GM18508 (cell line): ENCODE measurements at regions not wholly inside any gene's neighbourhood (a gene's known extent, or its start where the extent isn't known, plus 50 kb on each side); places are given as distances from the start of the nearest gene placed in this dataset.

Experiments used
- ATAC-seq: cut with Tn5 transposase; IDR thresholded peaks from one replicate; pipeline ENCODE4 v1.9.1; 2021; ENCODE audit warnings: moderate number of reproducible peaks; ENCODE audit not compliant: insufficient read depth, unreplicated experiment

DNA sequence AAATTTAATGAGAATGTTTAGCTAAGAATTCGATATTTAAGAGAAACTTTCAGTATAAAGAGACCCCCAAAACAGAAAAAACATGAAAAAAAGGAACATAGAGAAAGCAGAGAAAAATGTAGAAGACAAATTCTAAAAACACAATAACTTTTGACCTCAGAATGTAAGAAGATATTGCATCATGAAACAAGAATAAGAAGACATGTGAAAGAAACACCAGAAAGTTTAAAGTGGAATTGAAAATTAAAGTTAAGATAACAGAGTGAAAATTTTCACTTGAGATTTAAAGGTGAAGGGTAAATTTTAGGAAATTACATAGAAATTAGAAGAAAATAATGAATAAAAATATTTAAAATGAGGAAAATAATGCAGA lies 78.2 kb upstream of the FAM3C start:
- ATAC-seq, result no peak

DNA sequence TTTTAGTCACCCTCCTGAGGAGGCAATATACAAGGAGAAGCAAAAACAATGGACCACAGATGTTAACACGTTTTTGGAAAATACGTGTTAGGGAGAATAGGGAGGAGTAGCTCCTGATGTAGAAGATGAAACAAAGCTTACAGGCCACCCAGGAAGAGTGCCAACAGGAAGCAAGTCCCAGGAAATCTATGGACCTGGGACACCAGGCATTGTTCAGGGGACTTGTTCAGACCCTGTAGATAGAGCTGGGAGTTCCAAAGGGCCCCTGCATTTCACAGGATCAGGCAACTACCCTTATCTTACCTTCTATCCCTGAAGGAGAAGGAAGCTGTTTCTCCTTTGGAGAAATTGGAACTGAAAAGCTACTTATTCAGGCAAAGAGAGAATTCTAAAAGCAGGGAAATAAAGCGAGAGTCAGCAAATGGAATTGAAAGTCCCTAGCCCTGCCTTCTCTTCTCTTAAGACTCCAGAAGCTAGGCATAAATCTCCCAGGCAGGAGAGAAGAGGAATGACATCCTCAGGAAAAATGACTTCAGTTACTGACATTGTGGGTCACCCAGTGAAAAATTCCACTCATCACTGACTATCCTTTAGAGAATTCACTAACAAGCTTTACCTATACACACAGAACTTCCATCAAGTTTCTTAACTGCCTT lies 77.7 kb upstream of the FAM3C start:
- no peak for ATAC-seq

DNA sequence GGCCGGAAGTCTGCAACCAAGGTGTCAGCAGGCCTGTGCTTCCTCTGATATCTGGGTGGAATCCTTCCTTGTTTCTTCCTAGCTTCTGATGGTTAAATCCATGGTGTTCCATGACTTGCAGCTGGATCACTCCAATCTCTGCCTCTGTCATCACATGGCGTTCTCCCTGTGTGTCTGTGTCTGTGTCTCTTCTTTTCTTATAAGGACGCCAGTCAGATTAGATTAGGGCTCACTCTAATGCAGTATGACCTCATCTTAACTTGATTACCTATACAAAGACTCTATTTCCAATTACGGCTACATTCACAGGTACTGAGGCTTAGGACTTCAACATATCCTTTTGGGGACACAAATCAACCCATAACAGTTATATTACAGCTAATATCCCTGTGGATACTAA lies 70.3 kb upstream of the FAM3C start:
- ATAC-seq, result no peak

DNA sequence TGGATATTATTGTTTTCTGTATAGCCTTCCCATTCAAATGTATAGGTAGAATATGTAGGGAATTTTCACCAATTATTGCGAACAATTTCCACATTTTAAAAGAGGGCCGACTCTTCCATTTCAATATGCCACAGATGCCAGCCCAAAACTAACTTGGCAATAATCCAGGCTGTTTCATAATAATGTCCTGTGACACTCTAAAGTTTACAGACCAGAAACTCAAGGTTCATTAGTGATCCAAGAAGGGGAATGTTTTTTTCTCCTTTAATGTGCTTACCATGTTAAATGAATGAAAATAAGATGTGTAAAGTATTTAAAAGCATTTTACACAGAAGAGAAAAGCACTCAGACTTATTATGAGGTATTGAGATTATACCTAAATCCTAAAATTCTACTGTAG lies 63.0 kb upstream of the FAM3C start:
- no peak for ATAC-seq

DNA sequence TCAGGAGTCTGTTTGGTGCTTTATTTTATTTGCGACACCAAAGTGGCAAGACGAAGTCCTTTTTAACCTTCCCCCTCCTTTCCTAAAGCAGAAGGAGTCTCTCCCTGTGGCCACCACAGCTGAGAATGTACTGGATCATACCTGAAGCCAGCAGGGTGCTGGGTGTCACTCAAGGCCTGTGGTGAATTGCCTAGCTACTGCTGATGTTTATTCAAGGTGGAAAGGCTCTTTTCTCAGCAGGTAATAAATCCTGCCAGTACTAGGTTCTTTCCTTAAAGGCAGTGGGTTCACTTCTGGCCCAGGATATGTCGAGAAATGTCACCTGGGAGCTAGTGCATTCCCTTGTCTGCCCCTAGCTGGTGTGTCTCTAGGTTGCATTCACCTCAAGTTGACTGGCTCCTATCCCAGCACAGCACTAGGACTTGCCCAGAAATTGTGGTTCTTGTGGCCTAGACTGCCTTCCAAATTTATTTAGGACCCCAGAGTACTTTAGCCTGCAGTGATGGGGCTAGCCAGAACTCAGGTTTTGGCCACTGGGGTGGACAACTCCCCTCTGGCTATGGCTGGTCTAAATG lies 60.8 kb upstream of the FAM3C start:
- no peak for ATAC-seq

DNA sequence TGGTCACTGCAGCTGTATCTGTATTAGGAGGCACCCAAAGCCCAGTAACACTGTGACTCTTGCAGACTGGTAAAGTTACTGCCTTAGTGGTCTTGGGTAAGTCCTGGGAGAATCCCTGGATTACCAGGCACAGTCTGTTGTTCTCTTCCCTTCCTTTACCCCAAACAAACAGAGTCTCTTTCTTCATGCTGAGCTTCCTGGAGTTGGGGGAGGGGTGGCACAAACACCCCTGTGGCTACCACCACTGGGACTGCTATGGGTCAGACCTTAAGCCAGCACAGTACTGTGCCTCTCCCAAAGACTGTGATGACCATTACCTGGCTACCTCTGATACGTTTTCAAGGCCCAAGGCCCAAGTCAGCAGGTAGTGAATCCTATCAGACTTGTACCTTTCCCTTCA lies 59.9 kb upstream of the FAM3C start:
- ATAC-seq, result no peak

DNA sequence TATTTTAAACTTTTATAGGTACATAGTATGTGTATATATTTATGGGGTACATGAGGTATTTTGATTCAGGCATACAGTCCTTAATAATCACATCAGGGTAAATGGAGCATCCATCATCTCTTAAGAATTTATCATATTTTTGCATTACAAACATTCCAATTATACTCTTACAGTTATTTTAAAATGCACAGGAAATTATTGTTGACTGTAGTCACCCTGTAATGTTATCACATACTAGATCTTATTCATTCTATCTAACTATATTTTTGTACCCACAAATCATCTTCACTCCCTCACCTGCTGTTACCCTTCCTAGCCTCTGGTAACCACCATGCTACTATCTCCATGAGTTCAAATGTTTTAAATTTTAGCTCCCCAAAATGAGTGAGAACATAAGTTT lies 56.3 kb upstream of the FAM3C start:
- ATAC-seq, result no peak

DNA sequence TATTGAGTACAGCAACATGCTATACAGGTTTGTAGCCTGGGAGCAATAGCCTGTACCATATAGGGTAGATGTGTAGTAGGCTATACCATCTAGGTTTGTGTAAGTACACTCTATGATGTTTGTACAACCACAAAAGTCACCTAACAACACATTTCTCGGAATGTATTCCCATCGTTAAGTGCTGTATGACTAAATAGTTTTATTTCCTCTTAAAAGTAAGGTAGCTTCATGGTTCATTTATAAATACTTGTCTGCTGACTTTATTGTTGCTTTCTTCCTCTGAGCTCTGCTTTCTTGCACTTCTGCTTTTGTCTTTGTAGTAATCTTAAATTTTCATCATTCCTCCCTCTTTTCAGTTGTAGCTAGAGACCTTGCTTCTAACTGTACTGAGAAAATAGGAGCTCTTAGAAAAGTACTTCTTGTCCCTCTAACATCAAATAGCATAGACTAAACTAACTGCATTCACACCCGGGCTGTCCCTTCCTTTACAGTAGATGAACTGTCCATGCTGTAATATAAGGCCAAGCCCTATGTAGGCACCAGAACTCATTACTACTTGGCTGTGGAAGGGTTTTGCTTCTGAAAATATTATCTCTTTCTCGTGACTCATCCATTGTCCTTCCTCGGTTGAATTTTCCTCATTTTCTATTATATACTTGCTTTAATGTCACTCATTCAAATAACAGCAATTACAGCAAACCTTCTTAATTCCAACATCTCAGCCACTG lies 55.4 kb upstream of the FAM3C start:
- ATAC-seq, result no peak

DNA sequence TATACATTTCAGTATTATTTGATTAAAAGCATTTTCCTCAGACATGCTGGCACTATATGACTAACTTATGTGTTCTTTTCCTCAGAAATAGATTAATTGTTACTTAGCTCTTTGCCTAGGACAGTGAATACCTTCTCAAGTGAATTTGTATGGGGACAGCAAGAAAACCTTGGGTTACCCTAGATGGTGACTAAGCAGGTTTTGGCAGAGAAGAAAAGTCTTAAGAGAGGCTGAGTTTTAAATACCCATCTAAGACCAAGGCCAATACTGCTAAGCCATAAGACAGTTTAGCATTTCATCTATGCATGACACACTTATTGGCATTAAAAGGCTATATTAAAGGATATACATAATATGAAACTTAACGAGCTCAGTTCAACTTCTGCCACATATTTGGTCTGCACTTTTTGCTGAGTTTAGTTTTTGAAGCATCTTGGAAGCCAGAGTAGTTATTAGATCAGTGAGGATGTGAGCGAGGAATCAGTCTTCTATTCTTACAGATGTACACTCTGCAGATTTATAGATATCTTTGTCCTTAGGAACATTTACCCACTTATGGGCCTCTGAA lies 54.6 kb upstream of the FAM3C start:
- no peak for ATAC-seq

DNA sequence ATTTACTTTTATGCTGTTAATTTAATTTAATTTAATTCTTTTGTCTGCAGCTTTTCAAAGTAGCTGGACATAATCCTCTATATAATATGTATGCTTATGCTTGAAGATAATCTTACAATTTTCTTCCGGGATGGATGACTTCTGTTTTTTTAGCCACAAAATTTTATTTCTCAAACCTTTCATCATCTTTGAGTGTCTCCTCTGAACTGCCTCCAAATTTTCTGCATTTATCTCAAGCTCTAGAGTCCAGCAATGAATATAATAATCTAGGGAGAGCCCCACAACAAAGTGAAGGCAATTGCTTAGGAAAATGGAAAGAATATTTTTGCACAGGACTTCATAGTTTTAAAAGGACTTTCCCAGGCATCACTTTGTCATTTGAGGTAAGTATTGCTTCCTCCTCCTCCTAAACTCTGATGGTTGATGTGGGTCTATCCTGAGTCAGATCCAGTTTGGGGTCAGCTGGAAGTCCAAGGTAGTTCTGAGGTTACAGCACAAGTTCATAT lies 53.7 kb upstream of the FAM3C start:
- no peak for ATAC-seq

DNA sequence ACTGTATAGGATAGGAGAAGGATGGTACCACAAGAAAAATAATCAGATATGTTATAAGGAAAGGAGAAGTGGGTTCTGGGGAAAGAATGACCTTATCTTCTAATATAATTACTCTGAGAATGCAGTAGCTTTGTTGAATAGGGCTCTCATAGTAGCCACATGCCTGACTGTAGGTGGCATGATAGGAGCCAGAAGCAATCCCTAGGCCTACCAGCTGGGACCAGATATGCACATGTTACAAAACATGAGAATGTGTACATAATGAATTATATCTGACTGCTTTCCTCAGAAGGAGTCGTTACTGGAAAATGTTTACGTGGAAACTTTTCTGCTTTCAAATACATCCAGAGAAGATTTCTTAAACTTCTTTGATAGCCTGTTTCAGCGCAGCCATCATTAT lies 53.2 kb upstream of the FAM3C start:
- ATAC-seq, result no peak

DNA sequence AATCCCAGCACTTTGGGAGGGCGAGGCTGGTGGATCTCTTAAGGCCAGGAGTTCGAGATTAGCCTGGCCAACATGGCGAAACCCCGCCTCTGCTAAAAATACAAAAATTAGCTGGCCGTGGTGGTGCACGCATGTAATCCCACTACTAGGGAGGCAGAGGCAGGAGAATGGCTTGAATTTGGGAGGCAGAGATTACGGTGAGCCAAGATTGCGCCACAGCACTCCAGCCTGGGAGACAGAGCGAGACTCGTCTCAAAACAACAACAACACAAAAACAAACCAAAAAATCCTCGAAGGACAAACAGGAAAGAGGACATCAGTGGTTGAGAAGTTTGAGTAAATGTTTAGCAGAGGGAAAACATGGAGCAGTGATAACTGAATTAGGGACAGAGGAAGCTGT lies 52.3 kb upstream of the FAM3C start:
- no peak for ATAC-seq

DNA sequence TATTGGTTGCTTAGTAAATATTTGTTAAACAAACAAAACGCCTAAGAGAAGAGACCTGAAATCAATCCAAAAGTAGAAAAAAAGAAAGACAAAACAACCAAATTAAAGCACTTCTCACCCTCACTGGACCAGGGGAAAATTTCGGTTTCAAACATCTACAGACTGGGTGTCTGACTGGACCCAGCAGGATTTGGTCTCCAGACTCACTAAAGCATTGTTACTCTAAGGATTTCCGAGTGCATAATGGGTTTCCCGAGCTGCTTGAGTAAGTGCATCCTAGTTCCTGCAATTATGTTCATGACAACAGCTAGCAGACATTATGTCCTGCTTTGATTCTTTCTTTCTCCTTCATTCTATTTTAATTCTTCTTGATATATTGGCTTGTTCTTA lies 51.8 kb upstream of the FAM3C start:
- no peak for ATAC-seq

DNA sequence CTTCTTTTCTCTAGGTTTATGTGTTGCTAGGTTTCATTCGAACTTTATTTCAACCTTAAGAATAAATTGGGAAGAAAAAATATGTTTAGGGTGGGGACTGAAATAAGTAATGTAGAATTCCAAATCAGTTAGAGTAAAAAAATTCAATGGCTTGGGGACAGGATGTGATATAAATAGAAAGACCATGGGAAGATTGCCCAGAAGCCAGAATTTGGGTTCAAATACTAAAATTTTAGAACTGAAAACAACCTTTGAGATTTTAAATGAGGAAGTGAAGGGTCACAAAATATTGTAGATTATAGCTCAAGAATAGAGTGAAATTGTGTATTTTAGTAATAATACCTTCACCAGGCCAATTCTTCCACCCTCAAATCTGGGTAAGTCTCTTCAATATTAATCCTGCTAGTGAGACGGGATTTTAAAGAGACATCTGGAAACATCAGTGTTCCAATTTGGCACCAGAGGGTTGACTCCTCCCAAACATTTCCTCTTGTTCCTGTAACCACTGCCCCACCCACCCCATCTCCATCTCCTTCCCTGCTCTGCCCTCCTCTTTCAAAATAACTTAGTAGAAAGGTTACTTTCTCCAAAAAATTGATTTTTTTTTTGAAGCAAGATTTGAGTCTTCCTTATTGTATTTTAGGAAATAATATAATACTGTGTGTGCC lies 51.3 kb upstream of the FAM3C start:
- ATAC-seq, result no peak

DNA sequence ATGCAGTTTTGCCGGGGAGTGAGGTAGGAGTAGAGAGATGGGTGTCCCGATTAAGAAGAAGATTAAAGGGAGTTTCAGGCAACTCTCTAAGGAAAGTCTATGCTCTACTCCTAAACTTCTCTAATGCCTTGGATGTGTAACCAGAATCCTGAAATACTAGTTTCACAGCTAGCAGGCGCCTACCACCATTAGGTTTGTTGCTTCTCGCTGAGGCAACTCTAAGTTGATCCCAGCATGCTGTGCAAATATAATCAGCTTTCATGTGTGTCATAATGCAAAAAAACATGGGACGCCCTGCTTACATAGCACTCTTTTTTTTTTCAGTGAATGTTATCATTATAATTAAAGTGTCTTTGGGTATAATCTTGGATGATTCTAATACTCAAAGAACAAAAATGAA lies 50.4 kb upstream of the FAM3C start:
- ATAC-seq, result no peak
